ENCODE measurements at regions not wholly inside any gene's neighbourhood (a gene's known extent, or its start where the extent isn't known, plus 50 kb on each side); places are given as distances from the start of the nearest gene placed in this dataset.
A peak's percentile ranks its signal among the peaks of the same experiment; 100 is the strongest.

- TF ChIP-seq POLR2A (IDR thresholded peaks at IDR 0.05) (no peak), CTCF (IDR thresholded peaks at IDR 0.05) (peak in 2 of 4 experiments; percentile 6 to 7)
Observed at GRCh38 chr2:529424-529823, 147.8 kb downstream of the TMEM18 start.
